HFFc6 (cell line): ENCODE measurements at regions not wholly inside any gene's neighbourhood (a gene's known extent, or its start where the extent isn't known, plus 50 kb on each side); places are given as distances from the start of the nearest gene placed in this dataset.

Source experiments
- DNase-seq: peaks from one replicate; pipeline ENCODE4 v3.0.0-alpha.2; 2018
- H3K27ac Mint-ChIP-seq: 2 replicates; pipeline ENCODE4 v1.8.0; 2020; ENCODE audit warnings: mild to moderate bottlenecking, mixed read lengths
- H3K27me3 Mint-ChIP-seq: 2 replicates; pipeline ENCODE4 v1.8.0; 2021; ENCODE audit warnings: mild to moderate bottlenecking, moderate library complexity, mixed read lengths; ENCODE audit not compliant: insufficient read depth
- H3K36me3 Mint-ChIP-seq: 2 replicates; pipeline ENCODE4 v1.8.0; 2021; ENCODE audit warnings: low read depth, mixed read lengths
- H3K4me1 Mint-ChIP-seq: 2 replicates; pipeline ENCODE4 v1.8.0; 2020; ENCODE audit warnings: low read depth, mixed read lengths
- H3K4me3 Mint-ChIP-seq: 2 replicates; pipeline ENCODE4 v1.8.0; 2020; ENCODE audit warnings: mild to moderate bottlenecking, moderate library complexity, mixed read lengths
- H3K9me3 Mint-ChIP-seq: 2 replicates; pipeline ENCODE4 v1.8.0; 2020; ENCODE audit warnings: mild to moderate bottlenecking, mixed read lengths
- TF ChIP-seq, protein P1 (sequence below): fragments of 200-600 bp; sonication (generic); IDR thresholded peaks from 2 replicates; pipeline ENCODE4 v1.5.0; 2021; ENCODE audit warnings: antibody characterized with exemption, mild to moderate bottlenecking

DNA sequence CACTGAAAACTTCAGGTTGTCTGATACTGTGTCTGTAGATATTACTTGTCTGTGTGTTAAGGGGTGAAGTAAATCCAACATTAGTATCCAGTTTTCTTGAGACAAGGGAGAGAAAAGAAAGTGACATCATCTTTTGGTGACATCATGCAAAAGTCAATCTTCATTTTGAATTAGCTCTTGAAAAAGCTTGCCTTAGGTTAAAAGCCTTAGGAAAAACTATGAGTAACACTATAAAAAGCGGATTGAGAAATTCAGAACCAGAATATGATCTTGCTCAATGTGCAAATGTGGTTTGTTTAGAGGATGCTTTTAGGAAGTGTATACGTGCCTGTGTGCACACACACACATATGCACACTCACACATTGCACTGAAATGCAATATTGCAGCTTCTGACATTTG, 345.8 kb upstream of the CASK start:
- peaks cover 4% of the 10 kb centered on the region for H3K9me3 Mint-ChIP-seq
- H3K36me3 Mint-ChIP-seq: no peaks in the 10 kb centered on the region
- H3K27me3 Mint-ChIP-seq: no peaks in the 10 kb centered on the region; the same call in 1 of the 2 replicates
- no peak for DNase-seq
- no peak overlapping the region for H3K27ac Mint-ChIP-seq
- H3K4me3 Mint-ChIP-seq: no peak overlapping the region
- TF ChIP-seq, protein P1, sequence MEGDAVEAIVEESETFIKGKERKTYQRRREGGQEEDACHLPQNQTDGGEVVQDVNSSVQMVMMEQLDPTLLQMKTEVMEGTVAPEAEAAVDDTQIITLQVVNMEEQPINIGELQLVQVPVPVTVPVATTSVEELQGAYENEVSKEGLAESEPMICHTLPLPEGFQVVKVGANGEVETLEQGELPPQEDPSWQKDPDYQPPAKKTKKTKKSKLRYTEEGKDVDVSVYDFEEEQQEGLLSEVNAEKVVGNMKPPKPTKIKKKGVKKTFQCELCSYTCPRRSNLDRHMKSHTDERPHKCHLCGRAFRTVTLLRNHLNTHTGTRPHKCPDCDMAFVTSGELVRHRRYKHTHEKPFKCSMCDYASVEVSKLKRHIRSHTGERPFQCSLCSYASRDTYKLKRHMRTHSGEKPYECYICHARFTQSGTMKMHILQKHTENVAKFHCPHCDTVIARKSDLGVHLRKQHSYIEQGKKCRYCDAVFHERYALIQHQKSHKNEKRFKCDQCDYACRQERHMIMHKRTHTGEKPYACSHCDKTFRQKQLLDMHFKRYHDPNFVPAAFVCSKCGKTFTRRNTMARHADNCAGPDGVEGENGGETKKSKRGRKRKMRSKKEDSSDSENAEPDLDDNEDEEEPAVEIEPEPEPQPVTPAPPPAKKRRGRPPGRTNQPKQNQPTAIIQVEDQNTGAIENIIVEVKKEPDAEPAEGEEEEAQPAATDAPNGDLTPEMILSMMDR: no peak
- H3K4me1 Mint-ChIP-seq: no peaks in the 10 kb centered on the region

DNA sequence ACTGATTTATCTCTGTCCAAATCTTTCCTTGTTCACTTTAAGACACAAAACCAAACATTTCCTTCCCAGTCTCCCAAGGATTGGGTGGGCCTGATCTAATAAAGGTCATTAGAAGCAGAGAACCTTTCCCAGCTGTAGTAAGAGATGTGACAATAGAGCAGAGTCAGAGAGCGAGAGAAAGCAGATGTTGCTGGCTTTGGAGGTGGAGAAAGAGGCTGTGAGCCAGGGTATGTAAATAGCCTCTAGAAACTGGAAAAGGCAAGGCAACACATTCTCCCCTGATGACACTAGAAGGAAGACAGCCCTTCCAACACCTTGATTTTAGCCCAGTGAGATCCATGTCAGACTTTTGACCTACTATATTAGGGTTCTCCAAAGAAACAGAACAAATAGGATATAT, 337.5 kb upstream of the CASK start:
- Mint-ChIP-seq H3K36me3 (no peaks in the 10 kb centered on the region), H3K4me3 (no peak overlapping the region), H3K27me3 (no peaks in the 10 kb centered on the region; the same call in 1 of the 2 replicates), H3K9me3 (no peaks in the 10 kb centered on the region; the same call in 1 of the 2 replicates), H3K27ac (no peak overlapping the region), H3K4me1 (no peaks in the 10 kb centered on the region)
- DNase-seq: no peak
- TF ChIP-seq, protein P1: no peak

DNA sequence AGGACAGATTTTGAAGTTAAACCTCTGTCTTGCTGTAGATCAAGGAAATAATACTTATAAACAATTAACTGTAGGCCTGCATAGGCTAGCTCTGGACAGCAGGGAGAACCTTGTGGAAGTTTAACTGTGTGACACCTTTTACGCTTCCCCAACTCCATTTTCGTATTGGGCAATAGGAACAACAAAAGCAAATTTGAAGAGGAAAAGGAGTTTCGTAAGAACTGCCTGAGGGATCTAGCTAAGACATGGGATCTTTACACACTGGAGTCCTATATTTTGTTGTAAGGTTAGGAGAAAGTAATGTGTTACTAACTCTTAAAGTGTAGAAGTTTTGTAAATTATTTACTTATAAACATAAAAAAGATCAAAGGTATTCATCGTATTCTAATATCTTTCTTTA, 324.9 kb upstream of the CASK start:
- Mint-ChIP-seq H3K4me1 (no peaks in the 10 kb centered on the region), H3K27me3 (peaks cover 1% of the 10 kb centered on the region; the same call in 1 of the 2 replicates), H3K27ac (no peak overlapping the region), H3K9me3 (no peaks in the 10 kb centered on the region; the same call in 1 of the 2 replicates), H3K4me3 (no peak overlapping the region), H3K36me3 (no peaks in the 10 kb centered on the region)
- no peak for DNase-seq
- TF ChIP-seq, protein P1: no peak

DNA sequence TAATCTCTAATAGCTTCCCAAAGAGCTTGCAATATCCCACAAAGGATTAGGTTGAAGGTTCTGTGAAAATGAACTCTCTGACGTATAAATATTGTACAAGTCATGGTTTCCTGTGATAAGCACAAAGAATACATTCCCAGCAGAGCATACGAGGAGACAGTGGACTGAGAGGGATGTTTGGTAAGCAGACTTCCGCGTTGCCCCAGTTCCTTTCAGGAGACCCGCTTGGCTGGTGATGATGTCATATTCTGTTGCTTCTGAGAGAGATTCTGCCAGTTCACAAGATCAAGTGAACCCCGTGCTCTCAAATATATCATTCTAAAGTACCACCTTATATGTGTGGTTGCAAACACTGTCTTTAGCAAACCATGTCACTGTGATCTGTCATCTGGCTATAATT, 323.9 kb upstream of the CASK start:
- peaks cover 1% of the 10 kb centered on the region; the same call in 1 of the 2 replicates for H3K27me3 Mint-ChIP-seq
- DNase-seq: no peak
- no peak overlapping the region for H3K27ac Mint-ChIP-seq
- H3K36me3 Mint-ChIP-seq: no peaks in the 10 kb centered on the region
- H3K4me3 Mint-ChIP-seq: peak overlapping the region; percentile 19; the same call in 1 of the 2 replicates
- TF ChIP-seq, protein P1: no peak
- no peaks in the 10 kb centered on the region; the same call in 1 of the 2 replicates for H3K9me3 Mint-ChIP-seq
- H3K4me1 Mint-ChIP-seq: no peaks in the 10 kb centered on the region

DNA sequence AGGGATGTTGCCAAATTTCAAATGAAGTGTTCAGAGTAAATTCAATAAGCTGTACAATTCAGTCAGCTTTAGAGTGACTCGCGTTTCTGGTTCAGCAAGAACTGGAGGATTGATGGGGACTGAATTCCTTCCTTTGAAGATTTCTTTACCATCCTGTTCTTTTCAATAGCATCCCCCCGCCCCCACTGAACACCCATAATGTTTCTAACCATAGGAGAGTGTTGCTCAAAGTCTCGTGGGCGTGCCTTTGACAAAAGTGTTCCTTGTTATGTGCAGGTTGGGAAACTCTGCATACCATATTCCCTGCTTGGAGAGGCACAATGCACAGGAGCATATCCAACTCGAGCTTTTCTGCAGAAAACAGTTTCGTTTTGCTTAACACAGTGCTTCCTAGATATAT, 323.5 kb upstream of the CASK start:
- Mint-ChIP-seq H3K9me3 (no peaks in the 10 kb centered on the region; the same call in 1 of the 2 replicates), H3K36me3 (no peaks in the 10 kb centered on the region), H3K27ac (no peak overlapping the region), H3K4me3 (peak overlapping the region; percentile 19; the same call in 1 of the 2 replicates), H3K4me1 (no peaks in the 10 kb centered on the region), H3K27me3 (peaks cover 1% of the 10 kb centered on the region; the same call in 1 of the 2 replicates)
- TF ChIP-seq, protein P1: no peak
- DNase-seq: no peak

DNA sequence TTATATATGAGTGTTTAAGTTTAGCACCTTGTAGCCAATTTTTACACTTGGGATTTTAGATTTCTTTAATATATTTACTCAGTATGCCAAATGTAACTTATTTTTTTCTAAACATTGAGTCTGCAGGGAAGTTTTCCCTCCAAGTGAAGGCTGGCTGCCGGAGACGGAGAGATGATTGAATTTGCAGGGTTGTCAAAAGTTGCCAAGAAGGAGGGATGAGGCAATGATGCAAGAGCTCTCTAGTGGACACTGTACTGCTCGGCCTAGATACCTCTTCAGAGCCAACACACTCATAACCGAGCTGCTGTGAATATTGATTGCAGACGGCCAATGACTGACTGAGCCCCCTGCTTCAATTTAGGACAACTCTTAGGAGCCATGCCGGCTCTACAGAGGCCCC, 318.6 kb upstream of the CASK start:
- no peaks in the 10 kb centered on the region for H3K36me3 Mint-ChIP-seq
- no peaks in the 10 kb centered on the region for H3K9me3 Mint-ChIP-seq
- no peak overlapping the region for H3K4me3 Mint-ChIP-seq
- DNase-seq: no peak
- H3K27me3 Mint-ChIP-seq: no peaks in the 10 kb centered on the region; the same call in 1 of the 2 replicates
- H3K4me1 Mint-ChIP-seq: no peaks in the 10 kb centered on the region
- H3K27ac Mint-ChIP-seq: no peak overlapping the region
- TF ChIP-seq, protein P1: no peak
